H9 (cell line): ENCODE measurements at regions not wholly inside any gene's neighbourhood (a gene's known extent, or its start where the extent isn't known, plus 50 kb on each side); places are given as distances from the start of the nearest gene placed in this dataset.

Experiments used
- DNase-seq: peaks from one replicate; pipeline ENCODE4 v3.0.0-alpha.2; 2017
- H2AFZ ChIP-seq: one replicate; pipeline ENCODE4 v1.6.1; 2013; ENCODE audit warnings: mild to moderate bottlenecking, low read length, control low read depth, moderate library complexity
- H2AK5ac ChIP-seq: 2 replicates; pipeline ENCODE4 v1.6.1; 2013; ENCODE audit warnings: low read length, control low read depth, mixed read lengths; ENCODE audit not compliant: insufficient read length
- H2BK120ac ChIP-seq: one replicate; pipeline ENCODE4 v1.6.1; 2013; ENCODE audit warnings: low read depth, mild to moderate bottlenecking, low read length, control low read depth, inconsistent platforms; ENCODE audit not compliant: poor library complexity, severe bottlenecking
- H2BK12ac ChIP-seq: 2 replicates; pipeline ENCODE4 v1.6.1; 2013; ENCODE audit warnings: low read length, control low read depth, mixed read lengths, low read depth; ENCODE audit not compliant: insufficient read length
- H2BK15ac ChIP-seq: 2 replicates; pipeline ENCODE4 v1.6.1; 2013; ENCODE audit warnings: low read depth, low read length, control low read depth
- H2BK20ac ChIP-seq: one replicate; pipeline ENCODE4 v1.6.1; 2013; ENCODE audit warnings: low read depth, mild to moderate bottlenecking, low read length, control low read depth, inconsistent platforms; ENCODE audit not compliant: poor library complexity, severe bottlenecking
- H2BK5ac ChIP-seq: 2 replicates; pipeline ENCODE4 v1.6.1; 2013; ENCODE audit warnings: low read length, control low read depth, mixed read lengths; ENCODE audit not compliant: insufficient read length
- H3K14ac ChIP-seq: 2 replicates; pipeline ENCODE4 v1.6.1; 2013; ENCODE audit warnings: low read length, control low read depth; ENCODE audit not compliant: insufficient read depth
- H3K18ac ChIP-seq: 2 replicates; pipeline ENCODE4 v1.6.1; 2013; ENCODE audit warnings: low read depth, mild to moderate bottlenecking, mixed read lengths, low read length, control low read depth; ENCODE audit not compliant: insufficient read length
- H3K23ac ChIP-seq: 2 replicates; pipeline ENCODE4 v1.6.1; 2013; ENCODE audit warnings: low read length, control low read depth, mixed read lengths, low read depth; ENCODE audit not compliant: insufficient read length
- H3K23me2 ChIP-seq: 2 replicates; pipeline ENCODE4 v1.6.1; 2013; ENCODE audit warnings: low read depth, mild to moderate bottlenecking, mixed read lengths, low read length, control low read depth; ENCODE audit not compliant: insufficient read length, poor library complexity, severe bottlenecking
- H3K27ac ChIP-seq: 2 replicates; pipeline ENCODE4 v1.5.1; 2013; ENCODE audit warnings: low read length, control low read depth, mixed read lengths, low read depth; ENCODE audit not compliant: insufficient read length
- H3K27me3 ChIP-seq: 2 replicates; pipeline ENCODE4 v1.6.1; 2013; ENCODE audit warnings: low read length, control low read depth, inconsistent platforms; ENCODE audit not compliant: insufficient read depth
- H3K4ac ChIP-seq: 2 replicates; pipeline ENCODE4 v1.6.1; 2013; ENCODE audit warnings: low read depth, mild to moderate bottlenecking, control low read depth, inconsistent platforms, low read length, moderate library complexity
- H3K4me1 ChIP-seq: 2 replicates; pipeline ENCODE4 v1.6.1; 2013; ENCODE audit warnings: low read length, control low read depth, inconsistent platforms; ENCODE audit not compliant: insufficient read depth
- H3K4me2 ChIP-seq: 2 replicates; pipeline ENCODE4 v1.6.1; 2013; ENCODE audit warnings: low read length, control low read depth, mixed read lengths; ENCODE audit not compliant: insufficient read length, insufficient read depth
- H3K56ac ChIP-seq: 2 replicates; pipeline ENCODE4 v1.6.1; 2013; ENCODE audit warnings: low read depth, mild to moderate bottlenecking, mixed read lengths, low read length, control low read depth; ENCODE audit not compliant: insufficient read length
- H3K79me1 ChIP-seq: 2 replicates; pipeline ENCODE4 v1.6.1; 2013; ENCODE audit warnings: low read depth, mild to moderate bottlenecking, moderate library complexity, low read length, control low read depth, inconsistent platforms; ENCODE audit not compliant: insufficient read depth, poor library complexity, severe bottlenecking
- H3K79me2 ChIP-seq: 2 replicates; pipeline ENCODE4 v1.6.1; 2013; ENCODE audit warnings: low read length, control low read depth, inconsistent platforms; ENCODE audit not compliant: insufficient read depth
- H3K9ac ChIP-seq: 2 replicates; pipeline ENCODE4 v1.6.1; 2013; ENCODE audit warnings: low read length, control low read depth, mixed read lengths; ENCODE audit not compliant: insufficient read length; ENCODE audit errors: extremely low read depth
- H3K9me3 ChIP-seq: one replicate; pipeline ENCODE4 v1.6.1; 2013; ENCODE audit warnings: low read depth, low read length, inconsistent platforms; ENCODE audit not compliant: control insufficient read depth
- H3T11ph ChIP-seq: one replicate; pipeline ENCODE4 v1.6.1; 2013; ENCODE audit warnings: mild to moderate bottlenecking, low read length, control low read depth, inconsistent platforms
- H4K20me1 ChIP-seq: one replicate; pipeline ENCODE4 v1.6.1; 2013; ENCODE audit not compliant: control insufficient read depth, insufficient read length, insufficient read depth
- H4K5ac ChIP-seq: 2 replicates; pipeline ENCODE4 v1.6.1; 2013; ENCODE audit warnings: low read depth, mild to moderate bottlenecking, mixed read lengths, low read length, control low read depth; ENCODE audit not compliant: insufficient read length
- H4K8ac ChIP-seq: replicated peaks from 2 replicates; pipeline ENCODE4 v1.6.1; 2013; ENCODE audit warnings: low read length, control low read depth, mixed read lengths, low read depth; ENCODE audit not compliant: insufficient read length
- H4K91ac ChIP-seq: 2 replicates; pipeline ENCODE4 v1.6.1; 2013; ENCODE audit warnings: low read depth, mild to moderate bottlenecking, moderate library complexity, mixed read lengths, low read length, control low read depth; ENCODE audit not compliant: insufficient read length
- H3K27ac Mint-ChIP-seq, 3 experiments: 2 replicates in 2 of 3; 3 replicates in 1 of 3; pipeline ENCODE4 v1.8.0; 2020 to 2021; ENCODE audit warnings: mixed read lengths in 3 of 3, mild to moderate bottlenecking in 1 of 3, moderate library complexity in 1 of 3
- H3K27me3 Mint-ChIP-seq: 2 replicates; pipeline ENCODE4 v1.8.0; 2021; ENCODE audit warnings: low read depth, mild to moderate bottlenecking, moderate library complexity, mixed read lengths
- H3K36me3 Mint-ChIP-seq, 3 experiments: 2 replicates in 2 of 3; 3 replicates in 1 of 3; pipeline ENCODE4 v1.8.0; 2020 to 2021; ENCODE audit warnings: low read depth in 3 of 3, mixed read lengths in 3 of 3; ENCODE audit not compliant: insufficient read depth in 1 of 3
- H3K4me1 Mint-ChIP-seq, 2 experiments: 2 replicates each; pipeline ENCODE4 v1.8.0; 2020; ENCODE audit warnings: mixed read lengths in 2 of 2
- H3K4me3 Mint-ChIP-seq, 2 experiments: 2 replicates in 1 of 2; 3 replicates in 1 of 2; pipeline ENCODE4 v1.8.0; 2020 to 2021; ENCODE audit warnings: mild to moderate bottlenecking in 2 of 2, mixed read lengths in 2 of 2, moderate library complexity in 1 of 2
- H3K9me3 Mint-ChIP-seq, 2 experiments: 2 replicates in 1 of 2; 3 replicates in 1 of 2; pipeline ENCODE4 v1.8.0; 2020; ENCODE audit warnings: mild to moderate bottlenecking in 2 of 2, mixed read lengths in 2 of 2, moderate library complexity in 1 of 2
- WGBS: extraction: QIAGEN DNeasy Blood & Tissue Kit; methylation state at CpG from one replicate; pipeline ENCODE4 v1.1.7; 2013; ENCODE audit warnings: missing lambda C conversion rate, low lambda C conversion rate, mixed read lengths; ENCODE audit not compliant: insufficient read length; ENCODE audit errors: extremely low coverage; 5-methylcytosine and 5-hydroxymethylcytosine counted together
- TF ChIP-seq, protein P1 (sequence below): fragments of 200-600 bp; sonication (generic); conservative IDR thresholded peaks from 3 replicates; pipeline ENCODE4 v1.8.0; 2021; ENCODE audit warnings: antibody characterized with exemption, mild to moderate bottlenecking

DNA sequence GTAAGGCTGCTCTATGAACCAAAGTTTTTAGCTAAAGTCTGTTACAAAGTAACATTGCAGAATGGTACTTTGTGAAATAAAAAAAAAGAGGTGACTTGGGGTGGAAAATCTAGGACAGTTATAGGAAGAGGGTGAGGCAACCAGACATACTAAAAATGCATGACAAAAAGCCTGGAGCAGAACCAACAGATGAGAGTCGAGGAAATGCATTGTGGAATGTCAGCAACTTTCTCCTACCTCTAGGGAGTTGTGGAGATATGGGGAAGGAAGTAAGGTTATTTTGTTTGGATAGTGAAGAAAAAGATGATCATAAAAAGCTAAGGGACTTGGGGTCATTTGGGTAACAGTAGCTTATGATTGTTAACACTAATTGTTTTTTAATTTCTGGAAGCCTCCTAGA, 295.6 kb downstream of the S1PR1 start:
- Histone ChIP-seq H2BK120ac (no peak overlapping the region), H3K23me2 (no peaks in the 10 kb centered on the region), H2BK5ac (no peak overlapping the region), H3K79me2 (no peaks in the 10 kb centered on the region), H3K27ac (no peak overlapping the region), H3K4me1 (no peaks in the 10 kb centered on the region), H3K14ac (no peak overlapping the region), H3K23ac (no peak overlapping the region), H3K27me3 (no peaks in the 10 kb centered on the region), H2BK20ac (no peak overlapping the region), H3K79me1 (no peaks in the 10 kb centered on the region), H3T11ph (no peak overlapping the region), H2BK12ac (no peak overlapping the region), H2AFZ (no peak overlapping the region), H2BK15ac (no peak overlapping the region), H3K9ac (no peak overlapping the region), H3K56ac (no peak overlapping the region), H3K4ac (no peak overlapping the region), H4K5ac (no peak overlapping the region), H4K91ac (no peak overlapping the region), H3K9me3 (no peaks in the 10 kb centered on the region), H4K8ac (no peak overlapping the region), H3K18ac (no peak overlapping the region), H3K4me2 (no peak overlapping the region), H4K20me1 (no peaks in the 10 kb centered on the region), H2AK5ac (no peak overlapping the region)
- no CpG with 5 or more reads among the region's 1 CpG for WGBS
- H3K9me3 Mint-ChIP-seq: peaks cover 8 to 9% of the 10 kb centered on the region in 2 experiments; a peak in 4 of 5 replicates
- no peak overlapping the region for H3K4me3 Mint-ChIP-seq
- peaks cover 0 to 6% of the 10 kb centered on the region in 2 experiments; a peak in 1 of 4 replicates for H3K4me1 Mint-ChIP-seq
- DNase-seq: no peak
- TF ChIP-seq, protein P1, sequence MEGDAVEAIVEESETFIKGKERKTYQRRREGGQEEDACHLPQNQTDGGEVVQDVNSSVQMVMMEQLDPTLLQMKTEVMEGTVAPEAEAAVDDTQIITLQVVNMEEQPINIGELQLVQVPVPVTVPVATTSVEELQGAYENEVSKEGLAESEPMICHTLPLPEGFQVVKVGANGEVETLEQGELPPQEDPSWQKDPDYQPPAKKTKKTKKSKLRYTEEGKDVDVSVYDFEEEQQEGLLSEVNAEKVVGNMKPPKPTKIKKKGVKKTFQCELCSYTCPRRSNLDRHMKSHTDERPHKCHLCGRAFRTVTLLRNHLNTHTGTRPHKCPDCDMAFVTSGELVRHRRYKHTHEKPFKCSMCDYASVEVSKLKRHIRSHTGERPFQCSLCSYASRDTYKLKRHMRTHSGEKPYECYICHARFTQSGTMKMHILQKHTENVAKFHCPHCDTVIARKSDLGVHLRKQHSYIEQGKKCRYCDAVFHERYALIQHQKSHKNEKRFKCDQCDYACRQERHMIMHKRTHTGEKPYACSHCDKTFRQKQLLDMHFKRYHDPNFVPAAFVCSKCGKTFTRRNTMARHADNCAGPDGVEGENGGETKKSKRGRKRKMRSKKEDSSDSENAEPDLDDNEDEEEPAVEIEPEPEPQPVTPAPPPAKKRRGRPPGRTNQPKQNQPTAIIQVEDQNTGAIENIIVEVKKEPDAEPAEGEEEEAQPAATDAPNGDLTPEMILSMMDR: no peak
- H3K27ac Mint-ChIP-seq: no peak overlapping the region; a peak in 1 of 7 replicates
- no peaks in the 10 kb centered on the region; the same call in 1 of the 2 replicates for H3K27me3 Mint-ChIP-seq
- H3K36me3 Mint-ChIP-seq: peaks cover 0 to 4% (median 0%) of the 10 kb centered on the region in 3 experiments; a peak in 2 of 7 replicates
